ENCODE measurements at regions not wholly inside any gene's neighbourhood (a gene's known extent, or its start where the extent isn't known, plus 50 kb on each side); places are given as distances from the start of the nearest gene placed in this dataset.

- TF ChIP-seq CTCF (IDR thresholded peaks at IDR 0.05): no peak
Measured at GRCh38 chr3:116849261-116849688, 139.7 kb downstream of the TUSC7 start.

- TF ChIP-seq CTCF (IDR thresholded peaks at IDR 0.05): no peak
Measured at GRCh38 chr3:116852803-116853202, 143.2 kb downstream of the TUSC7 start.

GRCh38 chr3:116863270-116863770, 153.7 kb downstream of the TUSC7 start:
- no peak for TF ChIP-seq CTCF (IDR thresholded peaks at IDR 0.05)

- TF ChIP-seq CTCF (IDR thresholded peaks at IDR 0.05): peak; percentile 57
Measured at GRCh38 chr3:116863822-116864589, 154.4 kb downstream of the TUSC7 start.

- TF ChIP-seq CTCF (IDR thresholded peaks at IDR 0.05): no peak
Measured at GRCh38 chr3:116864590-116864927, 155.0 kb downstream of the TUSC7 start.

- TF ChIP-seq CTCF (IDR thresholded peaks at IDR 0.05): no peak
Measured at GRCh38 chr3:116870379-116870778, 160.8 kb downstream of the TUSC7 start.

- no peak for TF ChIP-seq CTCF (IDR thresholded peaks at IDR 0.05)
Measured at GRCh38 chr3:116871905-116872304, 162.3 kb downstream of the TUSC7 start.

Data from LNCAP (cell line).